Endothelial cell (in vitro differentiated cells): ENCODE measurements at regions not wholly inside any gene's neighbourhood (a gene's known extent, or its start where the extent isn't known, plus 50 kb on each side); places are given as distances from the start of the nearest gene placed in this dataset.

Source experiments
- DNase-seq: peaks from one replicate; pipeline ENCODE4 v3.0.0; 2021; ENCODE audit warnings: low spot score
- H3K27ac Mint-ChIP-seq: one replicate; pipeline ENCODE4 v1.8.0; 2021; ENCODE audit warnings: mixed read lengths, inconsistent platforms; ENCODE audit not compliant: unreplicated experiment
- H3K27me3 Mint-ChIP-seq: one replicate; pipeline ENCODE4 v1.8.0; 2021; ENCODE audit warnings: mild to moderate bottlenecking, moderate library complexity, mixed read lengths, inconsistent platforms; ENCODE audit not compliant: unreplicated experiment
- H3K36me3 Mint-ChIP-seq: one replicate; pipeline ENCODE4 v1.8.0; 2021; ENCODE audit warnings: mild to moderate bottlenecking, low read depth, mixed read lengths, inconsistent platforms; ENCODE audit not compliant: unreplicated experiment
- H3K4me1 Mint-ChIP-seq: one replicate; pipeline ENCODE4 v1.8.0; 2021; ENCODE audit warnings: mild to moderate bottlenecking, mixed read lengths, inconsistent platforms; ENCODE audit not compliant: unreplicated experiment
- H3K4me3 Mint-ChIP-seq: one replicate; pipeline ENCODE4 v1.8.0; 2021; ENCODE audit warnings: mild to moderate bottlenecking, mixed read lengths, inconsistent platforms; ENCODE audit not compliant: unreplicated experiment
- H3K9me3 Mint-ChIP-seq: one replicate; pipeline ENCODE4 v1.8.0; 2021; ENCODE audit warnings: mixed read lengths, inconsistent platforms; ENCODE audit not compliant: unreplicated experiment
- TF ChIP-seq, protein P1 (sequence below): fragments of 200-600 bp; sonication (generic); IDR thresholded peaks from one replicate; pipeline ENCODE4 v1.5.0; 2021; ENCODE audit warnings: antibody characterized with exemption; ENCODE audit not compliant: unreplicated experiment

DNA sequence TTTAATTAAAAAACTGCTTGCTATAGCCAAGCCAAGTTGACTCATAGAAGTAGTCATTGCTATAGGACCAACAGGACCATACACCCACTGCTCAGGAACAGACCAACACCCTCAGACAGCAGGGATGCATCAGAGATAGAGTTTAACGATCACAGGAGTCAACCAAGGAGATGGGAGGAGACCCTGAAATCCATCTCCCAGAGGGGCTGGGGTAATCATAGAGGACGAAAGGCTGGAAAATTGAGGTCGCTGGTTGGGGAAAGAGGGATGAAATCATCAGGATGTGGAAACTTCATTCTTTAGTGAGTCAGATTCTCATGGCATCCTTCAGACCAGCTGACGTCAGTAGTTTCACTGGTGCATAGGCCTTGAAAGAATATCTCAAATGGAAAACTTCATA, 160.4 kb upstream of the GPC6 start:
- TF ChIP-seq, protein P1, sequence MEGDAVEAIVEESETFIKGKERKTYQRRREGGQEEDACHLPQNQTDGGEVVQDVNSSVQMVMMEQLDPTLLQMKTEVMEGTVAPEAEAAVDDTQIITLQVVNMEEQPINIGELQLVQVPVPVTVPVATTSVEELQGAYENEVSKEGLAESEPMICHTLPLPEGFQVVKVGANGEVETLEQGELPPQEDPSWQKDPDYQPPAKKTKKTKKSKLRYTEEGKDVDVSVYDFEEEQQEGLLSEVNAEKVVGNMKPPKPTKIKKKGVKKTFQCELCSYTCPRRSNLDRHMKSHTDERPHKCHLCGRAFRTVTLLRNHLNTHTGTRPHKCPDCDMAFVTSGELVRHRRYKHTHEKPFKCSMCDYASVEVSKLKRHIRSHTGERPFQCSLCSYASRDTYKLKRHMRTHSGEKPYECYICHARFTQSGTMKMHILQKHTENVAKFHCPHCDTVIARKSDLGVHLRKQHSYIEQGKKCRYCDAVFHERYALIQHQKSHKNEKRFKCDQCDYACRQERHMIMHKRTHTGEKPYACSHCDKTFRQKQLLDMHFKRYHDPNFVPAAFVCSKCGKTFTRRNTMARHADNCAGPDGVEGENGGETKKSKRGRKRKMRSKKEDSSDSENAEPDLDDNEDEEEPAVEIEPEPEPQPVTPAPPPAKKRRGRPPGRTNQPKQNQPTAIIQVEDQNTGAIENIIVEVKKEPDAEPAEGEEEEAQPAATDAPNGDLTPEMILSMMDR = no peak
- Mint-ChIP-seq H3K9me3 (no peaks in the 10 kb centered on the region), H3K4me1 (no peaks in the 10 kb centered on the region), H3K4me3 (no peak overlapping the region), H3K36me3 (no peaks in the 10 kb centered on the region), H3K27ac (no peak overlapping the region), H3K27me3 (no peaks in the 10 kb centered on the region)
- no peak for DNase-seq

DNA sequence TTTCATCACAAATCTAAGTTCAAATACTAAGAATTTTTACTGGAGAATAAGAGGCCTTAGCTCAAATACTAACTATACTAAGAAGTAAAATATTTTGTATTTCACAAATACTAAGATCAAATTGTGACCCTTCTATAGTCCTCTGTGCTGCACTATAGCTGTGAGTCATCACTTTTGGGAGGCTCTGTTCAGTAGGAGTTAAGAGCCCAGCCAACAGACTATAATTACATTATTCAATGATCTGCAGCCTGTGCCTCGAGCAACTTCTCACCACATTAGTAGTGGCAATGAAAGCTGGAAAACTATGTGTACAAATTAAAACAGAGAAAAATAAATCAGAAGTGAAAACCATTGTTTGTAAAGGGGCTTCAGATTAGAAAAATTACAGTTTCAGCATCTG, 147.3 kb upstream of the GPC6 start:
- no peaks in the 10 kb centered on the region for H3K36me3 Mint-ChIP-seq
- H3K27ac Mint-ChIP-seq = no peak overlapping the region
- H3K27me3 Mint-ChIP-seq = no peaks in the 10 kb centered on the region
- H3K4me3 Mint-ChIP-seq = no peak overlapping the region
- TF ChIP-seq, protein P1 = no peak
- no peaks in the 10 kb centered on the region for H3K4me1 Mint-ChIP-seq
- H3K9me3 Mint-ChIP-seq = no peaks in the 10 kb centered on the region
- no peak for DNase-seq

DNA sequence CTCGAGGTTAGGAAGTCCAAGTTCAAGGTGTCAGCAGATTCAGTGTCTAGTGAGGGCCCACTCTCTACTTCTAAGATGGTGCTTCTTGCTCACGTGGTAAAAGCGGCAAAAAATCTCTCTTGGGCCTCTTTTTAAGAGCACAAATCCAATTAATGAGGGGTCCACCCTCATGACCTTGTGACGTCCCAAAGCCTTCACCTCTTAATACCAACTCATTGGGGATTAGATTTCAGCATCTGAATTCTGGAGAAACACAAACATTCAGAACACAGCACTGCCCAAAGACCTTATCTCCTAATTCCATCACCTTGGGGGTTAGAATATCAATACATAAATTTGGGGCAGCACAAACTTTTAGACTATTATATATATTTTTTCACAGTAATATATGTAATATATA, 146.4 kb upstream of the GPC6 start:
- no peaks in the 10 kb centered on the region for H3K9me3 Mint-ChIP-seq
- H3K4me3 Mint-ChIP-seq = no peak overlapping the region
- no peak for DNase-seq

GRCh38 chr13:93080587-93080986, 146.0 kb upstream of the GPC6 start:
- DNase-seq = no peak
- TF ChIP-seq, protein P1 = no peak
- H3K27ac Mint-ChIP-seq = no peak overlapping the region
- H3K4me1 Mint-ChIP-seq = no peaks in the 10 kb centered on the region
- H3K36me3 Mint-ChIP-seq = no peaks in the 10 kb centered on the region
- H3K4me3 Mint-ChIP-seq = no peak overlapping the region
- no peaks in the 10 kb centered on the region for H3K9me3 Mint-ChIP-seq
- H3K27me3 Mint-ChIP-seq = no peaks in the 10 kb centered on the region

More for the DNA sequence above, 146.4 kb upstream of the GPC6 start:
- TF ChIP-seq, protein P1 = no peak
- Mint-ChIP-seq H3K27ac (no peak overlapping the region), H3K36me3 (no peaks in the 10 kb centered on the region), H3K4me1 (no peaks in the 10 kb centered on the region), H3K27me3 (no peaks in the 10 kb centered on the region)

GRCh38 chr13:93086329-93086728, 140.3 kb upstream of the GPC6 start:
- Mint-ChIP-seq H3K27ac (no peak overlapping the region), H3K36me3 (no peaks in the 10 kb centered on the region), H3K9me3 (no peaks in the 10 kb centered on the region), H3K27me3 (no peaks in the 10 kb centered on the region), H3K4me1 (no peaks in the 10 kb centered on the region), H3K4me3 (no peak overlapping the region)
- no peak for DNase-seq
- TF ChIP-seq, protein P1 = no peak
